ENCODE measurements at regions not wholly inside any gene's neighbourhood (a gene's known extent, or its start where the extent isn't known, plus 50 kb on each side); places are given as distances from the start of the nearest gene placed in this dataset.
A peak's percentile ranks its signal among the peaks of the same experiment; 100 is the strongest.

- H3K4me3 Mint-ChIP-seq, result no peak overlapping the region
Measured at GRCh38 chr6:25085756-25086155, 150.0 kb upstream of the RIPOR2 start.

GRCh38 chr6:25086500-25087091 is 150.8 kb upstream of the RIPOR2 start:
- no peak for DNase-seq
- no peaks in the 10 kb centered on the region for H3K9me3 Mint-ChIP-seq
- peaks cover 55% of the 10 kb centered on the region for H3K36me3 Mint-ChIP-seq (ENCODE audit: low read depth)
- H3K4me1 Mint-ChIP-seq (ENCODE audit: low read depth), result peaks cover 29% of the 10 kb centered on the region
- H3K27me3 Mint-ChIP-seq, result no peaks in the 10 kb centered on the region
- H3K4me3 Mint-ChIP-seq, result no peak overlapping the region
- H3K27ac Mint-ChIP-seq, result no peak overlapping the region

More at GRCh38 chr6:25085756-25086155, 150.0 kb upstream of the RIPOR2 start:
- Mint-ChIP-seq H3K27ac (no peak overlapping the region), H3K36me3 (ENCODE audit: low read depth) (peaks cover 53% of the 10 kb centered on the region), H3K27me3 (no peaks in the 10 kb centered on the region), H3K4me1 (ENCODE audit: low read depth) (peaks cover 32% of the 10 kb centered on the region), H3K9me3 (no peaks in the 10 kb centered on the region)
- DNase-seq, result no peak

- H3K4me3 Mint-ChIP-seq, result no peak overlapping the region
- H3K4me1 Mint-ChIP-seq (ENCODE audit: low read depth), result peaks cover 21% of the 10 kb centered on the region
- no peak for DNase-seq
- no peaks in the 10 kb centered on the region for H3K27me3 Mint-ChIP-seq
- no peak overlapping the region for H3K27ac Mint-ChIP-seq
- peaks cover 53% of the 10 kb centered on the region for H3K36me3 Mint-ChIP-seq (ENCODE audit: low read depth)
- H3K9me3 Mint-ChIP-seq, result no peaks in the 10 kb centered on the region
Measured at GRCh38 chr6:25088513-25088912, 152.8 kb upstream of the RIPOR2 start.

- DNase-seq, result no peak
- Mint-ChIP-seq H3K36me3 (ENCODE audit: low read depth) (peaks cover 53% of the 10 kb centered on the region), H3K27ac (peak overlapping the region; percentile 39), H3K27me3 (no peaks in the 10 kb centered on the region), H3K4me1 (ENCODE audit: low read depth) (peaks cover 18% of the 10 kb centered on the region), H3K9me3 (no peaks in the 10 kb centered on the region), H3K4me3 (no peak overlapping the region)
Measured at GRCh38 chr6:25089442-25089841, 153.7 kb upstream of the RIPOR2 start.

- H3K4me1 Mint-ChIP-seq (ENCODE audit: low read depth), result peaks cover 1% of the 10 kb centered on the region
- no peaks in the 10 kb centered on the region for H3K9me3 Mint-ChIP-seq
- no peak overlapping the region for H3K4me3 Mint-ChIP-seq
- no peak for DNase-seq
- no peaks in the 10 kb centered on the region for H3K27me3 Mint-ChIP-seq
- H3K36me3 Mint-ChIP-seq (ENCODE audit: low read depth), result peaks cover 89% of the 10 kb centered on the region
- no peak overlapping the region for H3K27ac Mint-ChIP-seq
Measured at GRCh38 chr6:25094726-25095125, 159.0 kb upstream of the RIPOR2 start.

GRCh38 chr6:25100288-25100687 is 164.5 kb upstream of the RIPOR2 start:
- Mint-ChIP-seq H3K4me3 (no peak overlapping the region), H3K27me3 (no peaks in the 10 kb centered on the region), H3K4me1 (ENCODE audit: low read depth) (peaks cover 2% of the 10 kb centered on the region), H3K36me3 (ENCODE audit: low read depth) (peaks cover 86% of the 10 kb centered on the region), H3K9me3 (no peaks in the 10 kb centered on the region), H3K27ac (no peak overlapping the region)
- DNase-seq, result no peak

GRCh38 chr6:25103603-25104002 is 167.8 kb upstream of the RIPOR2 start:
- H3K4me1 Mint-ChIP-seq (ENCODE audit: low read depth), result peaks cover 4% of the 10 kb centered on the region
- H3K36me3 Mint-ChIP-seq (ENCODE audit: low read depth), result peaks cover 88% of the 10 kb centered on the region
- no peaks in the 10 kb centered on the region for H3K27me3 Mint-ChIP-seq
- DNase-seq, result no peak
- no peak overlapping the region for H3K27ac Mint-ChIP-seq
- H3K9me3 Mint-ChIP-seq, result no peaks in the 10 kb centered on the region
- no peak overlapping the region for H3K4me3 Mint-ChIP-seq

- Mint-ChIP-seq H3K27me3 (no peaks in the 10 kb centered on the region), H3K36me3 (ENCODE audit: low read depth) (peaks cover 88% of the 10 kb centered on the region), H3K27ac (no peak overlapping the region), H3K4me1 (ENCODE audit: low read depth) (peaks cover 4% of the 10 kb centered on the region), H3K9me3 (no peaks in the 10 kb centered on the region), H3K4me3 (no peak overlapping the region)
- DNase-seq, result no peak
Measured at GRCh38 chr6:25105070-25105925, 169.5 kb upstream of the RIPOR2 start.

GRCh38 chr6:25107218-25107617 is 171.5 kb upstream of the RIPOR2 start:
- Mint-ChIP-seq H3K4me3 (no peak overlapping the region), H3K9me3 (no peaks in the 10 kb centered on the region)

GRCh38 chr6:25111782-25112181 is 167.4 kb upstream of the CARMIL1 start:
- H3K9me3 Mint-ChIP-seq, result no peaks in the 10 kb centered on the region
- no peak overlapping the region for H3K27ac Mint-ChIP-seq
- no peak for DNase-seq
- H3K27me3 Mint-ChIP-seq, result no peaks in the 10 kb centered on the region
- H3K36me3 Mint-ChIP-seq (ENCODE audit: low read depth), result peaks cover 95% of the 10 kb centered on the region
- peaks cover 3% of the 10 kb centered on the region for H3K4me1 Mint-ChIP-seq (ENCODE audit: low read depth)
- no peak overlapping the region for H3K4me3 Mint-ChIP-seq

More at GRCh38 chr6:25107218-25107617, 171.5 kb upstream of the RIPOR2 start:
- Mint-ChIP-seq H3K36me3 (ENCODE audit: low read depth) (peaks cover 97% of the 10 kb centered on the region), H3K27ac (no peak overlapping the region), H3K4me1 (ENCODE audit: low read depth) (peaks cover 2% of the 10 kb centered on the region), H3K27me3 (no peaks in the 10 kb centered on the region)
- DNase-seq, result no peak

GRCh38 chr6:25112322-25112773 is 166.8 kb upstream of the CARMIL1 start:
- Mint-ChIP-seq H3K27me3 (no peaks in the 10 kb centered on the region), H3K4me3 (no peak overlapping the region), H3K36me3 (ENCODE audit: low read depth) (peaks cover 95% of the 10 kb centered on the region), H3K4me1 (ENCODE audit: low read depth) (peaks cover 5% of the 10 kb centered on the region), H3K27ac (no peak overlapping the region), H3K9me3 (no peaks in the 10 kb centered on the region)
- no peak for DNase-seq

- Mint-ChIP-seq H3K27ac (no peak overlapping the region), H3K4me3 (no peak overlapping the region), H3K36me3 (ENCODE audit: low read depth) (peaks cover 95% of the 10 kb centered on the region), H3K4me1 (ENCODE audit: low read depth) (peaks cover 16% of the 10 kb centered on the region), H3K9me3 (no peaks in the 10 kb centered on the region), H3K27me3 (no peaks in the 10 kb centered on the region)
- DNase-seq, result no peak
Measured at GRCh38 chr6:25113436-25113835, 165.7 kb upstream of the CARMIL1 start.

GRCh38 chr6:25118038-25118437 is 161.1 kb upstream of the CARMIL1 start:
- Mint-ChIP-seq H3K4me3 (no peak overlapping the region), H3K27me3 (no peaks in the 10 kb centered on the region), H3K27ac (peak overlapping the region; percentile 38), H3K9me3 (peaks cover 1% of the 10 kb centered on the region), H3K36me3 (ENCODE audit: low read depth) (peaks cover 89% of the 10 kb centered on the region), H3K4me1 (ENCODE audit: low read depth) (peaks cover 38% of the 10 kb centered on the region)
- no peak for DNase-seq

- peak overlapping the region; percentile 22 for H3K27ac Mint-ChIP-seq
- H3K4me3 Mint-ChIP-seq, result no peak overlapping the region
- H3K9me3 Mint-ChIP-seq, result peaks cover 1% of the 10 kb centered on the region
- H3K4me1 Mint-ChIP-seq (ENCODE audit: low read depth), result peaks cover 46% of the 10 kb centered on the region
- H3K27me3 Mint-ChIP-seq, result no peaks in the 10 kb centered on the region
- no peak for DNase-seq
- peaks cover 86% of the 10 kb centered on the region for H3K36me3 Mint-ChIP-seq (ENCODE audit: low read depth)
Measured at GRCh38 chr6:25121186-25121585, 158.0 kb upstream of the CARMIL1 start.

- Mint-ChIP-seq H3K27ac (no peak overlapping the region), H3K9me3 (peaks cover 1% of the 10 kb centered on the region), H3K27me3 (no peaks in the 10 kb centered on the region), H3K4me3 (no peak overlapping the region), H3K4me1 (ENCODE audit: low read depth) (peaks cover 46% of the 10 kb centered on the region), H3K36me3 (ENCODE audit: low read depth) (peaks cover 82% of the 10 kb centered on the region)
- DNase-seq, result no peak
Measured at GRCh38 chr6:25122001-25122400, 157.2 kb upstream of the CARMIL1 start.
